HG02885 (cell line): ENCODE measurements at regions not wholly inside any gene's neighbourhood (a gene's known extent, or its start where the extent isn't known, plus 50 kb on each side); places are given as distances from the start of the nearest gene placed in this dataset.

ENCODE experiments used
- ATAC-seq: cut with Tn5 transposase; IDR thresholded peaks from one replicate; pipeline ENCODE4 v1.9.1; 2021; ENCODE audit warnings: mild to moderate bottlenecking; ENCODE audit not compliant: unreplicated experiment, poor library complexity

DNA sequence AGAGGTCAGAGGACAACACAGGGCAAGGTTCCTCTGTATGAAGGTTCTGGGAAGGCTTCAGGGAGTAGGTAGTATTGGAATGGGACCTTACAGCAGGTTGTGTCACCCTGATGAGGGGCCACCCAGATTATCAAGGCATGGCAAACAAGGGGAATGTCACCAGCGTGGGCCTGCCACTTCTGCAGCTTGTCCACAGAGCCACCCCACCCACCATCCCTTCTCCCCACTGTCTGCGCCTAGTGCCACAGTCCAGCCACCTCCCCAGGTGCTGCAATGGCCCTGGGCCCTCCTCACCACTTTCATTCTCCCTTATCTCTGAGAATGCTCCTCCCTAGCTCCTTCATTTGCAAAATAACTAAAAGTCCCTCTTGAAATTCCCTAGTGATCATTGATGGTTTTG lies 170.3 kb downstream of the TTC32 start:
- no peak for ATAC-seq

DNA sequence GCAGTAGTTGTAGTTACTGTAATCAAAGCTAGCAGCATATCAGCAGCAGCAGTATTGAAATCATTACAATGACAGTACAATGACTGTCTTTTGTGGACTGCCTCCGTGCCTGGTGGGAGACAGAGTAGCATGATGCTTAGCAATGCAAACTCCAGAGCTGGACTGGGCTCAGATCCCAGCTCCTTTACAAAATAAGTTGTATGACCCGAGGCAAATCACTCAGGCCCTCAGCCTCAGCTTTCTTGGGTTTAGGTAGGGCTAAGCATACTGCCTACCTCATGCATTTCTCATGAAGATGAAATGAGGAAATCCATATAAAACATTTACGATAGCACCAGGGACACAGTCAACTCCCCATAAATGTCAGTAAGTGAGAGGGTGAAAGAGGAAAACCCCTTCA lies 170.7 kb downstream of the TTC32 start:
- ATAC-seq = no peak

DNA sequence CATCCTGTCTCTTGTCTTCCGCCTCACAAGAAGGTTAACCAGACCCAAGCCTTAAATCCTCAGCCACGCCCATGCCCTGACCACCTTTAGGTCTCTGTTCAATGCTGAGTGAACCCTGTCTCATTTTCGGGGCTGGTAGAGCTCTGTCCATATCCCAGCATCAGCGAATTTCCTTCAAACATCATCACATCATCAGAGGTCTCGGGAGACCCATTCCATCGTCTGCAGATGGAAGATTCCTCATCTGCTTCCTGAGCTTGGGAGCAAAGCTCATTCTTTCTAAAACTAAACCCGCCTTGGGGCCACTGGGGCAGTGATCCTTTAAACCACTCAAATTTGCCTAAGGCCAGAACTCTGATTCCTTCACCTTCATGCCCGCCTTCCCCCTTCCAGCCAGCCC lies 173.7 kb downstream of the TTC32 start:
- no peak for ATAC-seq

DNA sequence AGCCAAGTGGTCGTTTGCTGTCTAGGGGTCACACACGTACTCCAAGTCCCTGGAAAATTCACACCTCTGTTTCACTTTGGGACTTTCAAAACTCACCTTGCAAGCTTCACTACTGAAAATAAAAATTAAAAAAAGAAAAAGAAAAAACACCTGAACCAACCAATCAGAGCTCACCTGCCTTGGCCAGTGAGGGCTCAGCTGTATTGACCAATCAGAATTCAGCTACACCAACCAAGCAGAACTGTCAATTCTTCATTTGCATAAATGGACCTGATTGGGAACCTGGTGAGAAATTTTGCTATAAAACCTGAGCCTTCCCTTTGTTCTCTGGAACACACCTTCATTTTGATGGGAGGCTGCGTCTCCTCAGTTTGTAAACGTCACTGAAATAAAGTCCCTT lies 176.4 kb downstream of the TTC32 start:
- no peak for ATAC-seq

DNA sequence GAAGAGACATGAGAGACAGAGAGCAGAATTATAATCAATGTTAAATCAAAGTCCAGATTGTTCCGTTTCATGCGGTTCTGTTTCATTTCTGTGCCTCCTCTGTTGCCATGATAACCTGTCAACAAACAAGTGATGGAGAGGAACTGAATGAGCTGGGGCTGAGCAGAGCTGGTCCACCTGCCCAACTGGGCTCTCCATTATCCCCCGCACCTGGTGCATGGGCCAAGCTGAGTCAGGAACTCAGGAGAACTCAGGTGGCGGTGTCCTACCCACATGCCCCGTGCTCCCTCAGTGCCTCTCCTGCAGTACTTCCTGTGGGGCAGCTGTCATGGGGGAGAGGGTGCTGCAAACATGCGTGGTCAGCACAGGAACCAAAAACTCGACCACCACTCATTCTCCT lies 178.8 kb downstream of the TTC32 start:
- ATAC-seq = no peak

DNA sequence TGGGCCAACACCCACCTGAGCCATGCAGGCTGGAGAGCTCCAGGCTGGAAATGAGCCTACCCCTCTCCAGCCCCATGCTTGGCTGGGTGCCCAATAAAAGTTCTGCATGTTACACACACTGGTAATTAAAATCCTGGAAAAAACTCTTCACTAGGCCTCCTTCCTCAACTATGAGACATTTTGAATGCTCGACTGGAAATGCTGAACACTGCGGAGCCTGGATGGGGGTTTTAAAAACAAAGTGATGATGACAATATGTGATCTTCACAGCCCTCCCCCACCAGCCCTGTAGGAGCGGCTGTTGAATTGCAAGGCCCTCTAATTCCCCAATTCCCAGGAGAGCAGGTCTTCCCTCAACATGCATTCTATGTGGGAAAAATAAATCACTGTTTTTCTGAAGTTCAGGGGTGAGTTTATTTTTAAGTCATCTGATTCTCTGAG lies 179.2 kb downstream of the TTC32 start:
- no peak for ATAC-seq

DNA sequence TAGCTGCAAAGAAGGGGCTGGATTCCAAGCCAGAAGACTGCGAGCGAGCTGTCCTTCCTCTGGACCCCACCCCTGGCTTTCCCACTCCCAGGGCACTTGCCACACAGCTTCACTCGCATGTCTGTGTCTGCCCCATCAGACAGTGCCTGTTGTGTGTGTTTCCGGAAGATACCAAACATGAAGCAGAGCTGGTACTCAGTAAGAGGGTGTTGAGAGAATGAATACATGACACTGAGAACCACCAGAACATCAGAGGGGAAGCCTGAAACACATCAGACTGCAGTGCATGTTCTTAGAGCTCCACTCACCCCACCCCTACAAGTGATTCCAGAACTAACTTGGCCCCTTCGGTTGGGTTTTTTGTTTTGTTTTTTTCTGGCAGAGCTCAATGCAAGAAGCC lies 181.5 kb downstream of the TTC32 start:
- ATAC-seq = no peak

DNA sequence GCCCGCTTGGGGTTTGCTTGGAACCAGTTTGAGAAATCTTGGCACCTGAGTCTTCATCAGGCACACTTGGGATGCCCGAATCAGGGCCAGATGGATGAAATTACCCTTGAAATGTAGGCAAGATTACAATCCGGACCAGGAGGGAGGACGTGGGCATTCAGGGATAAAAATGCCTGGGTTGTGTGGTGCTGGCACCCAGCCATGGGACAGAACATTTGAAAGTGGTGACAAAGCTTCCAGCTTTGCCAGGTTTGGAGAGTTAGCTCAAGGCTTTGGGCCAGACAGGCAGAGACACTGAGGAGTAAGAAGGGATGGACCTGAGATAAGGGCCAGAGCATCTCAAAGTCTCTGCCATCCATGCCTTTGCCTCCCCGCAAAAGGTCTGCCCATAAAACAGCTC lies 182.2 kb downstream of the TTC32 start:
- ATAC-seq = no peak

DNA sequence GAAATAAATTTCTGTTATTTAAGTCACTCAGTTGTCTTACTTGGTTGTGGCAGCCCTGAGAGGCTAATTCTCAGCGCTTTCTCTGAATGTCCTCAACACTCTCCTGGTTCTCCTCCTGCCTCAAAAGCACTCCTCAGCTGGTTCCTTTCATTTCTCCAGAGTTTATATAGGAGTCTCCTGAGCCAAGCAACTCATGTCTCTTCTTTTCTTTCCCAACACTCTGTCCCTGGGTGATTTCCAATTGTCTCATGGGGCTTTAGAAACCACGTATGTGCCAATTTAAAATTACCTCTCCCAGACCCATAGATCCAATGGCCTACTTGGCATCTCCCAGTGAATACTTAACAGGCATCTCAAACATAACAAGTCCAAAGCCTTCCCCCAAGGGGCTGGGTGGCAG lies 184.3 kb downstream of the TTC32 start:
- ATAC-seq = no peak

DNA sequence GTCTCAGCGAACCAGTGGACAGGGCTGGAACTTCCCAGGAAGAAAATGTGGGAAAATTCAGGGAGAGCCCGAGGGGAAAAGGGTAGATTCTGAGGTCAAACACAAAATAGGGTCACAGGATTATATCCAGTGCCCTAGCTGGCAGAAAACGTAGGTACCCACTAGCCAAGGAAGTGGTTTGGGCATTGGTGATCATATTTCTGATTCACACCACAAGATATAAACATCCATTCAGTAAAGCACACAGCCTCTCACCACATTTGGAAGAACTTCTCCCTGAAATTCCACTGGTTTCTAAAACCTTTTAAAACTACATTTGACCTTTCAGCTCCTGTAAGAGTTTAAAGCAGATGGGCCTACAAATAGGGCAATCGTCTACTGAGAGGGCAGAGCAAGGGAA lies 186.9 kb downstream of the TTC32 start:
- ATAC-seq = no peak

DNA sequence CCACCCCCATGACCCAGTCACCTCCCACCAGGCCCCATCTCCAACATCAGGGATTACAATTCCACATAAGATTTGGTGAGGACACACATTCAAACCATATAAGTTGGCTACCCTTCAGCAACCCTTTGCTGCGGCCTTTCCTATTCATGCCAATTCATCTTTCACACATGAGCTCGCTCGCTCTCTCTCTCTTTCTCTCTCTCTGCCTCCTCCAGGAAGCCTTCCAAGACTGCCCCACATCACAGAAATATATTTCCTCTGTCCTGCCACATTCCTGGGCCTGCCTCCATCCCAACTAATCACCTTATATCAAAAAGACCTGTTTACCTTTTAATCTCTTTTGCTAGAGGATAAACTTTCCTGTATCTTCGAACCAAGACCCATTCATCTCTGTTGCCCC lies 188.9 kb downstream of the TTC32 start:
- ATAC-seq = no peak

DNA sequence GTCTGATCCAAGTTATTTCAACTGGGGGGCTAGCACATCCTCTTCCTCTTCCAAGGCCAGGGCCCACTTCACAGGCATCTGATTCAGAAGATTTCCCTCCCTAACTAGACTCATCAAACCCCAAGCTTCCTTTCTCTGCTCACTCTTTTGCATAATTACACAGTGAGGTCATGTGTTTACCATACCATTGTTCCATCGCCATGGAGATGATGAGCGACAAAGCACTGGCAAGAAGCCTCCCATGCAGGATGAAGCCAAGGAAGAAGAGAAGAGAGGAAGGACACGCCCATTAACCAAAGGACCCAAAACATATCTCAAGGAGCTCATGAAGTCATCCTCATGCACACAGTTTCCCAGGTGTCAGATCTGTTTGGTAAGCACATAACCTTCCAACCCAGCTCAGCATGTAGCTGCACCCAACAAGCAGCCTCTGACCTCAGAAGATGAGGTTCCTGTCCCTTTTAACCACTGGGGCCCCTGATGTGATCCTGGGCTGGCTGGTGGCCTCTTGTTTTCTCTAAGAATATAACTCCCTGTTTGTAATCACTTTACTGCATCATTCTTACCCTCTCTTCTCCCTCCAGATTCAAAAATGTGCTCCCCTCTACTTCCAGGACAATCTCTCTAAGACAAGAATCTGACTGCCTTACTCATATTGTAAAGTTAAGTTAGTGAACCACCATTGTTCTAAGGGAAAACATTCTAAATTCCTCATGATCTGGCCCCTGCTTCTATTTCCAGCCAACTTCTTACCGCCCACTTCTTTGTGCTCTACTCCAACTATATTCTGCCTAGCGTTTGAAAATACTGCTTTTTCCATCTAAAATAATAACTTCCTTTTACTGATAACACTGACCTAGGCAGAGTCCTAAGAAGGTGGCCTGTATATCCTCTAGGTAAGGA lies 190.1 kb downstream of the TTC32 start:
- no peak for ATAC-seq

DNA sequence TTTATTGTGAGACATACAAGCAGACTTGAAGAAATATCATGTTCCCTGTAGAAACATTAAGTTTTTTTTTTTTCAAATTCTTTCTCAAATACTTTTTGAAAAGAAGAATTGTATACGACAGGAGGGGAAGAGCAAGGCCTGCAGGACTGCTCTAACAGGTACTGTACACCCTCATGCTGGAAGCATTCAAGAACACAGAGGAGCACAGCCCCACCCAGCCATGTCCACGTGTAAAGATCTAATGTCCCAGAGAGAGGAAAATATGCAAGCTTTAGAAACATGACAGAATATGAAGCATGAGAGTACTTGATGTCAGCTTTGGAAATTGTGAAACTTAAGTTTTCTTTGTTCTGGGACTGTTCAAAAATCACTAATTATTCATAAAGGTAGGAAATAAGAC lies 191.6 kb downstream of the TTC32 start:
- no peak for ATAC-seq

DNA sequence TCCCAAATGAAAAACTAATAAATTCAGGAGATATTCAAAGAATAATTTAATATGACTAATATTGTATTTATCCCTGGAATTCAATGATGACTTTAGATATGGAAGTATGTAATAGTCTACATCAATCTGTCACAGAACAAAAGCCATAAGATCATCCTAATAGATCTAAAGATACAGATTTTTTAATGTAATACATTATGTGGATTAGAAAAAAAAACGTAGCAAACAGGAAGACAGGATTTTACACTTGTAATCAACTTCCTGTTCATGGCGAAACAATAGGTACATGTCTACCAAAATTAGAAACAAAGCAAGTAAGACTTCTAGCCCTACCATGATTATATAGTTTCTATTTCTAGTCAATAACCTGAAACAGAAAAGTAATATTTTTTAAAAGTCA lies 192.2 kb downstream of the TTC32 start:
- ATAC-seq = no peak

DNA sequence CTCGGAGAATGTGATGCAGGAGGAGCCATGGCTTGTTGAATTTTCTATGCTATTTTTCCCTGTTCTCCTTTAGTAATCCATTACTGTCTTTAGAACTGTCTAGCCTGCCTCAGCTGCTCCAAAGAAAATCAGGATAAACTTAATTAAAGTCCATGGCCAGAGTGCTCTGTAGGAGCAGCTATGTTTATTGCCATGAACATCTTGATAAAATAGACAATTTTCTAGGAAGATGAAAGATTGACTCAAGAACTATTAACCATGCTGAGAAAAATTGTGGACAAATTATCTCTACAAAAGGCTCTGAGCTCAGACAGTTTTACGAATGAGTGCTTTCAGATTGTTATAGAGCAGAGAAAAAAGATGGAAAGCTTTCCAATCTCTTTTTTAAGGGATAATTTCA lies 193.0 kb downstream of the TTC32 start:
- ATAC-seq = no peak

DNA sequence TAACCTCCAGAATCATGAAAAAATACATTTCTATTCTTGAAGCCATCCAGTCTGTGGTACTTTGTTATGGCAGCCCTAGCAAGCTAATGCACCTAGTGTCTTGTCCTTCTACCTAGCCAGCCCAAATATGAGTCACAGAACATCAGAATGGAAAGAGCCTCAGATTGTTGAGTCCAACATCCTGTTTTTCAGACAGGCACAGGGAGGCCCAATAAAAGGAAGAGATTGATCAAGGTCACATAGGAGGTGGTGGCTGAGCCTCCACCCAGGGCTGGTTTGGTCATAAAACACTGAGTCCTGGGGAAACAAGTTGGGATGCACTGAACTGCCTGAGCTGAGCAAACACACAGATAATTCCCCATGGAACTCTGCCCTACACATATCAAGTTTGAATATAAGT lies 195.5 kb downstream of the TTC32 start:
- no peak for ATAC-seq

DNA sequence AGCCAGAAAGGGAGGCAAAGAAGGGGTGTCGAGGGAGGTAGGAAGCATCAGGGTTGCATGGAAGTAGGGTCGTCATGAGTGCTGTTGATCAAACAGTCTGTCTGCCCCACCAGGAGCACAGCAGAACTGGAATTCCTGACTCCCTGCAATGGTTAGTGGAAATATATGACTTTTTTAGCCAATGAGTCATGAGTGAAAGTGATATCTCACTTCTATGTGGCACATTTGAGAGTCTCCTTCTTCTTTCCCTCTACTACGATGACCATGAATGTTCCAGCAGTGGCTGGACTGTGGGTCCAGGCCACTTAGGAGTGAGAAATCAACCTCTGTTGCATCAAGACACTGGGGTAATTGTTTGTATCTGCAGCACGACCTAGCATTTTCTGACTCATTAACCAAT lies 199.5 kb downstream of the TTC32 start:
- ATAC-seq = no peak

DNA sequence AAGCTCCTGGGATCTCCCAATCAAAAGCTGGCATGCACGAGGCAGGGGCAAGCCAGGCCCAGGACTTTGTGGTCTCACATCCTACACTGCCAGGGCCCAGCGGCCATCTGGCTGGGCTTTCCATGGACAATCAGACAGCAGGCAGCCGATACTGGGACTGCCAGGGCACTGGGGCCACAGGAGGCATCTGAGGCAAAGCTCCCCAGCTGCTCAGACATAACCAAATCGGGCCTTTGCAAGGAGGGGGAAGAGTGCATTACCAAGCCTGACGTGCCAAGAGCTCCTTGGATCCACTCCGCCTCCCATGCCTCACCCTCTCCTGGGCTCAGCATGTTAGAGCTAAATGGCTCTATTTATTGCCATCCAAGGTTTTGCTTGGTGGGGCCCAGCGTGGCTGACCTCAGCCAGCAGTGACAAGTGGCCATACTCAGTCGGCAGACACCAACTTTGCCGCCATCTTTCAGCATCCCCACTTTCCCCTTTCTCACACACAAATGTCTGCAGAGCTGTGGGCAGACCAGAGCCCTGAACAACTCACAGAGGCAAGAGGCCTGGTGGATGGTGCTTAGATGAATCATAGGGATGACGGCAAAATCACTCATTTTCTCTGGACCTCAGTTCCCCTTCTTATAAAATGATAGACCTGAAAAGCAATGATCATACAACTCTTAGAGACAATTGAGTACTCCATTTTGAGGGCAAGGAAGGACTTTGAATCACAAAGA lies 200.8 kb downstream of the TTC32 start:
- ATAC-seq = no peak

DNA sequence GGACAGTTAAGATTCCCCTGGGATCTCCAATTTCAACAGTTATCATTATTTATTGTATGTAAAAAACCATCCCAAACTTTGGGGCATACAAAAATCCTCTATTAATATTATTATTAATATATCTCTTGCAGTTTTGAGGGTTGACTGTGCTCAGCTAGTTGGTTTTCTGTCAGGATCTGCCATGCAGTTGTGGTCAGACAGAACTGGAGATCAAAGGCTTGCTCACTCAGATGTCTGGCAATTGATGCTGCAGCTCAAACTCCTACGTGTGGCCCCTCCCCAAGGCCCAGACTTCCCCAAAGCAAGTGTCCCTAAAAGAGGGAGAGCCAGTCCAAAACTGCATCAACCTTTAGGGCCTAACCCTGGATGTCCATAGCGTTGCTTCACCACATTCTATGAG lies 204.7 kb downstream of the TTC32 start:
- ATAC-seq = no peak

DNA sequence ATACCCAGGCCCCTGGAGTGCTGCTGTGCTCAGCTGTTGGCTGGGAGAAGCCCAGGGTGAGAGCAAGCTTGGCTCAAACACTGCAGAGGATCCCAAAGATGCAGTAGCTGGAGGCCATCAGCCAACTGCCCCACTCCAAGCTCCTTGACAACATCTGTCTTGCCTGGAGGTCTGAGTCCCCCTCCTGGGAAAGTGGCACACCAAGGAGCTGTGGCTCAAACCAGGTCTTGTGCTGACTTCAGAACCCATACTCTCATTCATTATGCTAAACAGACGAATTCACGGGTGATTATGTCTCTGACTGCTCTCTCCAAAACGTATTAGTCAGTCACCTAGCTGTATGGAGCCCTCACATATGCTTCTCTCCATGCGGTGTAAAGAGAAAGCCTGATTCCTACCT lies 206.1 kb downstream of the TTC32 start:
- ATAC-seq = no peak

DNA sequence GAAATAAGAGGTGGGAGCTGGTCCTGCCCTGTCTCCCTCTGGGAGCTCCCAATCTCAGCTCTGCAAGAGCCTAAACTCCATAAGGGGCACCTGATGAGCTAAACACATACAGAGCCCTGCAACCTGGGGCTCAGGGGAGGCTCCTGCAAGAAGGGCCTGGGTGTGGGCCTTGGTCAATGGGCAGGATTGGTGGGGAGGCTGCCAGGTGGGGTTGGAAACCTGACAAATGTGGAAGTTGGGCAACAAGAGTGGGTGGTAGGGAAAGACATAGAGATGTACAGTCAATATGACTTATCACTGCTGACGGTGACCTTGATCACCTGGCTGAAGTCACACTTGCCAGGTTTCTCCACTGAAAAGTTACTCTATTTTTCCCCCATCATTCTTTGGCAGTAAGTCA lies 209.9 kb downstream of the TTC32 start:
- ATAC-seq = no peak

DNA sequence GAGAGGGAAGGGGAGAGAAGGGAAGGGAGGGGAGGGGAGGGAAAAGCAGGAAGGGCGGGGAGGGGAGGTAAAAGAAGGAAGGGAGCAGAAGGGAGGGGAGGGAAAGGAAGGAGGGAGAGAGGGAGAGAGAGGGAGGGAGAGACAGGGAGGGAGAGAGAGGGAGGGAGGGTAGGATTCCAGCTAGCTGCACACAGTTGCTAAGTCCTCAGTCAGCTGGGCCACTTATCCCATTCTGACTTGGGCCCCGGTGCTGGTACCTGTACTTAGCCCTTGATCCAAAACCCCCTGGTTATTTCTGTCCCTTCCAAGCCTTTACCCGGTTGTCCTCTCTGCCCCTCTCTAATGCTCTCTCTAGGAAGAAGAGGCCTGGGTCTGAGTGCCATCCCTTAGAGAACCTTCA lies 211.4 kb downstream of the TTC32 start:
- ATAC-seq = no peak
